Hematopoietic multipotent progenitor cell (in vitro differentiated cells): ENCODE measurements at regions not wholly inside any gene's neighbourhood (a gene's known extent, or its start where the extent isn't known, plus 50 kb on each side); places are given as distances from the start of the nearest gene placed in this dataset.
A peak's percentile ranks its signal among the peaks of the same experiment; 100 is the strongest.

Experiments used
- DNase-seq, 3 donors: peaks; one replicate each; pipeline ENCODE4 v3.0.0-alpha.2; 2011 to 2015; ENCODE audit warnings: low read depth in 2 of 3, low spot score in 2 of 3

- peak in 1 of 3 donors; percentile 49 for DNase-seq
Measured at GRCh38 chr16:85445064-85445778, 167.9 kb upstream of the GSE1 start.

GRCh38 chr16:85445779-85446222, 167.3 kb upstream of the GSE1 start:
- peak in 1 of 3 donors; percentile 15 for DNase-seq

GRCh38 chr16:85446951-85447692, 166.0 kb upstream of the GSE1 start:
- DNase-seq, result peak in 2 of 3 donors; percentile 62 to 75

GRCh38 chr16:85447693-85448313, 165.3 kb upstream of the GSE1 start:
- peak in 1 of 3 donors; percentile 26 for DNase-seq

DNA sequence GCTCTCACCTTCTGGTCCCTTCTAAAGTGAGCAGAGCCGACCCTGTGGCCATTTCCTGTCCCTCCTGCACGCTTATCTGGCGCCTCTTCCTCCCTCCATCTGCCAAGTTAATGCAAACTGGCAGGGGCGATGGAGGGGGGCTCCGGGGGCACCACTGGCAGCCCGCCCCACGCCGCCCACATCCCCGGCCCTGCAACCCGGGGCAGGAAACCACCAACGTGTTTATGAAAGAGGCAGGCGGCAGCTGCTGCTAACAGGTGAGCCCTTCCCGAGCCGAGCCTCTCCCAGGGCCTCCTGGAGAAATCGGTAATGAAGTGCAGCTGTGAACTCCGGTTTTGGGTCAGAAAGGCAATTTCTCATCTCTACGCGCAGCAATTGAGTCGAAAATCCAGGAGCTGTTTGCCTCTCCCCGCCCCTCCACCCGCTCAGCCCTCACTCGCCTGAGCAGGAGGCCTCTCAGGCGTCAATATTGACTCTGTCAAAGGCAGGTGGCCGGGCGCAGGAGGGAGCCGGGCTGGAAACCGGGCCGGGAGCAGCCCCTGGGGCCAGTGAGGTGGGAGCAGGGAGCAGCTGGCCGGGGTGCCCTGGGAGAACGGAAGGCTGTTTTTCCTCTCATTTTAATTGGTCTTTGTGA, 164.4 kb upstream of the GSE1 start:
- peak in 2 of 3 donors; percentile 70 to 89 for DNase-seq

- DNase-seq, result peak in 1 of 3 donors; percentile 51
Measured at GRCh38 chr16:85449191-85449884, 163.8 kb upstream of the GSE1 start.

DNA sequence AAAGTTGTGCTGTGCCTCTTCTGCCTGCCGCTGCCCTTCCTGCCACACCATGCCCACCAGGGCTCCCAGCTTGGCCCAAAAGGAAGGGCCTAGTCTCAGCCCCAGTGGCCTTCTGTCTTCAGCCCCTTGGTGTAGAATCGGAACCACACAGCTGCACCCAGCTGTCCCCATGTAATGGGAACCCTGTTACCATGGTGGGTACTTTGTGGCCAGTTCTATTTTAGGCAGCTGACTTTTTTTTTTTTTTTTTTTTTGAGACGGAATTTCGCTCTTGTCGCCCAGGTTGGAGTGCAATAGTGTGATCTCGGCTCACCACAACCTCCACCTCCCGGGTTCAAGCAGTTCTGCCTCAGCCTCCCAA, 163.3 kb upstream of the GSE1 start:
- DNase-seq, result peak in 1 of 3 donors; percentile 23

GRCh38 chr16:85451142-85451541, 162.0 kb upstream of the GSE1 start:
- peak in 1 of 3 donors; percentile 38 for DNase-seq

- DNase-seq, result peak in 1 of 3 donors; percentile 50
Measured at GRCh38 chr16:85451641-85452363, 161.3 kb upstream of the GSE1 start.

DNA sequence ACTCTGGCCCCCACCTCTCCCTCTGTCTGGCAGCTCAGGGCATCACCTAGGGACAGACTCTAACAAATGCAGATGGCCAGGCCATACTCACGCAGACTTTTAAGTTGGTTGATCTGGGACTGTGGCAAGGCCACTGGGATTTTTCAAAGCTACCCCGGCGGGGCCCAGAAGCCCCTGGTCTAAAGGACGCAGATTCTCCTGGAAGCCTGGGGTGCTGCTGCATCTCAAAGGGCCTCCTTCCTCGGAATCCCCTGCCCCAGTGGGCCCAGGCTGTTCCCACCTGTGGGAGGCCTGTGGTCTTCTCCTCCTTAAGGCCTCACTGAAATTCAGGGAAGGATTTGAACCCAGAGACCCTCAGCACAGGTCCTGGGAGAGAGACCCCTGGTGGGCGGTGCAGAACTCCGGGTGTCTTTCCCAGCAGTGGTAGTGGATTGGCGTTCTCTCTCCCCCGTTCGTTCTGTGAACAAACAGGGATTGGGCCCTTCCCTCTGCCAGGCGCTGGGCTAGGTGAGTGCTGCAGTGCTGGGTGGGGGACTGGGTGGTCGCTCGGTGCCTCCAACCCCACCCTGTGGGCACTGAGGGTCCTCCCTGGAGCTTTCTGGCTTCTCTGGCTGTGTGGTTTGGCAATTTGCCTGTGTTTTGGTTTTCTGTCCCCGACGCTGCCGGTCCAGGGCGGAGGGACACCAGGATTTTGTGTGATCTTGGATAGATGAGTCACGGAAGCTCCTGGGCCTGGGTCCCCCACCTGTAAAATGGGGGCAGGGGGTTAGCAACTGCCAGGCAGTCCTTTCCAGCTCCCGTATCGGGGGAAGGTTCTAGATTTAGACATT, 160.5 kb upstream of the GSE1 start:
- DNase-seq, result peak in 1 of 3 donors; percentile 20

DNA sequence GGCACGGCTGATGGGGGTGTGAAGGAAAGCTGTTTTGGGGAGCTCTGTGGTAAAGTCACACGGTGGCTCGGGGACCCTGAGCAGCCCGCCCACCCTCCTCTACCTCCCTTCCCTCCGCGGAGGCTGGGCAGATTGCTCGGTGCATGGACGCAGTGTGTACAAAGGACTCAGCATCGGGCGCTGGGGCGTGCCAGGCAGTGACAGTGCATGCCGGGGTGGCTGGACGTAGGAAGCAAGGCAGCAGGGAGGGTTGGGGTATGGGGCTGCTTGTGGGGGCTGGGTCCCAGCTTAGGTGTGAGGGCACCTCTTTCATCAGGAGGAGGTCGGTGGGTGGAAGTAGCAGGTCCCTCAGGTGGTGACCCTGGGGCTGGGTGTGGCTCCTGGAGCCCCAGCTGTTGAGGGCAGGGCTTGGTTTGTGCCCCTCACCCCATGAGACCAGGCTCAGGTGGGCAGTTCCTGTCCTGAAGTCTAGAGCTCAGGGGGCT, 159.9 kb upstream of the GSE1 start:
- no peak for DNase-seq

DNA sequence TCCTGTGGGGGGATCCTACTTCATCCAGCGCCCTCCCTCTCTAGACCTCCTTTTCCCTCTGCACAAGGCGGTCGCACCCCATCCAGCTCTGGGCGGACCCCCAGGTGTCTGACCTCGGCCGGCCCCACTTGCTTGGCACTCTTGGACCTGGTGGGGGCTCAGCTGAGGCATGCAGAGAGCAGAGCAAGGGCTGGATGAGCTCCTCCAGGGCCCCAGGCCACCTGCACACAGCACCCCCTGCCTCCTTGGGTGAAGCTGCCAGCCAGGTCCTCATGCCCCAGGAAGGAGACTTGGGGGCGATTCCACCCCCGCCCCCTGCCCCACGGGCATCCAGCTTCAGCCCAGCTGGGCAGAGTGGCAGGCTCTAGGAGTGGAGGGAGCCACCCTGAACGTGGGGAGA, 159.4 kb upstream of the GSE1 start:
- no peak for DNase-seq

GRCh38 chr16:85454171-85454872, 158.8 kb upstream of the GSE1 start:
- DNase-seq, result no peak

DNA sequence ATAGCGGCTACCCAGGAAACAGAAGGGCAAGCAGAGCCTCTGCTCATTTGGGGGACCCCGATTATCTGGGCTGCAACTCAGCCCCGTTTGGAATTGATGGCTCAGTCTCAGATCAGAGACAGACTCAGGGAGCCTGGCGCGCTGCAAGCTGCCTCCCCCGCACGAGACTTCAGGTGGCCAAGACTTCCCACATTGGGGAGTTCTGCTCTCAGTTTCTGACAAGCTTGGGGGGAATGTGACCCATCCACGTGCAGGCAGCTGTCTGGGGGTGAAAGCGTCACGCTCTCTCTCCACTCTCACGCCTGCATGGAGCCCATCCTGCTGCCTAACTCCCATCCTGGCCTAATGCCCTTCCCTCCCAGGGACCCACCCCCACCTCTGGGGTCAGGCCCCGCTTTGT, 157.6 kb upstream of the GSE1 start:
- no peak for DNase-seq

GRCh38 chr16:85457366-85457765, 155.8 kb upstream of the GSE1 start:
- no peak for DNase-seq

GRCh38 chr16:85458968-85459367, 154.2 kb upstream of the GSE1 start:
- no peak for DNase-seq

DNA sequence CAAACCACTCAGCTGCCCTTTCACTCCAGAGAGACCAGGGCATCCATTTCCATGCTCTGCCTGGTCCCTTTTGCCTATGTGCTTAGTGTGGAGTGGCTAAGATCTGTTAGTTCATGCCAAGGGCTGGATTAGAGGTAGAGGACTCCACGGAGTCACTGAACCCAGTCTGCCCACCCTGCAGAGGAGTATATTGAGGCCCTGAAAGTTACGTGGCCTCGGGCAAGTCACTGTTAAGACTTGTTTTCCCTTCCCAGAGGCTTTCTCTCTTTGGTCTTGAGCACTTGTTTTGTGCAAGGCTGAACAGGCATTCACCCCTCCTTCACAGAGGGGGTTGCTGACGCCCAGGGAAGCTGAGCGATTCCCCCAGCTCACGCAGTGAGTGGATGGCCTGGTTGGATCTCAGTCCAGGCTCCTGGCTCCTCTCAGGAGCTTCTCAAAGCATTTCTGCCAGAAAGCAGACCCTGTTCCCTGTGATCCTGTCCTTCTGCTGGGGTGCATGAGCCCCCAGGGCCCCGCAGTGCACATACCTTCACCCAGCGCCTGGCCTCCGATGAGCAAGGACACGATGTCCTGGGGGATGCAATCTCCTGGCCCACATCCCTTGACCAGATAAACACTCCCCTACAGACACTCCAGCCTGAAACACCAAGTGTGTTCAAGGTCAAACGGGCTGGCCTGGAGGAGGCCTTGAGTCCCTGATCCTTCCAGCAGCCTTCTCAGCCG, 153.4 kb upstream of the GSE1 start:
- DNase-seq, result no peak
